ENCODE measurements at regions not wholly inside any gene's neighbourhood (a gene's known extent, or its start where the extent isn't known, plus 50 kb on each side); places are given as distances from the start of the nearest gene placed in this dataset.

GRCh38 chr11:70604221-70604620, 205.9 kb downstream of the CTTN start:
- Mint-ChIP-seq H3K27ac (ENCODE audit: unreplicated experiment) (no peak overlapping the region), H3K27me3 (ENCODE audit: insufficient read depth, unreplicated experiment) (no peaks in the 10 kb centered on the region), H3K9me3 (ENCODE audit: unreplicated experiment) (peaks cover 8% of the 10 kb centered on the region), H3K36me3 (ENCODE audit: insufficient read depth, unreplicated experiment) (peaks cover 24% of the 10 kb centered on the region), H3K4me3 (ENCODE audit: unreplicated experiment) (no peak overlapping the region), H3K4me1 (ENCODE audit: low read depth, unreplicated experiment) (peaks cover 7% of the 10 kb centered on the region)
- no peak for DNase-seq
- no TSS peak for BruUV-seq (replicated peaks)
- ChIA-PET CTCF (no interaction called here), POLR2A (no interaction called here)
- H3K27me3 ChIP-seq (replicated peaks; ENCODE audit: control insufficient read depth, insufficient read depth, low read length): no peaks in the 10 kb centered on the region
- H3K36me3 ChIP-seq (ENCODE audit: control insufficient read depth, insufficient read depth, low read length): no peaks in the 10 kb centered on the region
- no peaks in the 10 kb centered on the region for H3K9me3 ChIP-seq
- intact Hi-C loops (cut with micrococcal nuclease; ENCODE audit: unreplicated experiment): no loop called here
- 0 out of 2 replicates have a peak, but pooled peaks cover 5% of the 10 kb centered on the region for H3K4me1 ChIP-seq
- no peak for TF ChIP-seq CTCF (IDR thresholded peaks at IDR 0.05; ENCODE audit: insufficient read depth in 1 of 2, low read depth in 1 of 2, low read length in 1 of 2, severe bottlenecking in 1 of 2, unreplicated experiment in 1 of 2)
- no peak overlapping the region for H3K4me3 ChIP-seq (ENCODE audit: low read depth, low read length)

GRCh38 chr11:70604630-70605467, 206.5 kb downstream of the CTTN start:
- Mint-ChIP-seq H3K9me3 (ENCODE audit: unreplicated experiment) (peaks cover 2% of the 10 kb centered on the region), H3K4me3 (ENCODE audit: unreplicated experiment) (no peak overlapping the region), H3K4me1 (ENCODE audit: low read depth, unreplicated experiment) (peaks cover 1% of the 10 kb centered on the region), H3K27me3 (ENCODE audit: insufficient read depth, unreplicated experiment) (no peaks in the 10 kb centered on the region), H3K36me3 (ENCODE audit: insufficient read depth, unreplicated experiment) (peaks cover 24% of the 10 kb centered on the region), H3K27ac (ENCODE audit: unreplicated experiment) (no peak overlapping the region)
- H3K27me3 ChIP-seq (replicated peaks; ENCODE audit: control insufficient read depth, insufficient read depth, low read length): no peaks in the 10 kb centered on the region
- H3K9me3 ChIP-seq: no peaks in the 10 kb centered on the region
- POLR2A ChIA-PET: no interaction called here
- no peak for TF ChIP-seq CTCF (IDR thresholded peaks at IDR 0.05; ENCODE audit: insufficient read depth in 1 of 2, low read depth in 1 of 2, low read length in 1 of 2, severe bottlenecking in 1 of 2, unreplicated experiment in 1 of 2)
- BruUV-seq (replicated peaks): no TSS peak
- CTCF ChIA-PET: no interaction called here
- intact Hi-C loops (cut with micrococcal nuclease; ENCODE audit: unreplicated experiment): no loop called here
- no peaks in the 10 kb centered on the region for H3K36me3 ChIP-seq (ENCODE audit: control insufficient read depth, insufficient read depth, low read length)
- no peak overlapping the region for H3K4me3 ChIP-seq (ENCODE audit: low read depth, low read length)
- no peak for DNase-seq
- 0 out of 2 replicates have a peak, but pooled peaks cover 5% of the 10 kb centered on the region for H3K4me1 ChIP-seq

GRCh38 chr11:70605468-70605815, 207.1 kb downstream of the CTTN start:
- H3K36me3 Mint-ChIP-seq (ENCODE audit: insufficient read depth, unreplicated experiment): peaks cover 27% of the 10 kb centered on the region
- ChIA-PET CTCF (no interaction called here), POLR2A (no interaction called here)
- H3K4me1 Mint-ChIP-seq (ENCODE audit: low read depth, unreplicated experiment): no peaks in the 10 kb centered on the region
- H3K36me3 ChIP-seq (ENCODE audit: control insufficient read depth, insufficient read depth, low read length): no peaks in the 10 kb centered on the region
- no peak for TF ChIP-seq CTCF (IDR thresholded peaks at IDR 0.05; ENCODE audit: insufficient read depth in 1 of 2, low read depth in 1 of 2, low read length in 1 of 2, severe bottlenecking in 1 of 2, unreplicated experiment in 1 of 2)
- H3K27me3 Mint-ChIP-seq (ENCODE audit: insufficient read depth, unreplicated experiment): no peaks in the 10 kb centered on the region
- no peak overlapping the region for H3K27ac Mint-ChIP-seq (ENCODE audit: unreplicated experiment)
- DNase-seq: no peak
- no peak overlapping the region for H3K4me3 Mint-ChIP-seq (ENCODE audit: unreplicated experiment)
- intact Hi-C loops (cut with micrococcal nuclease; ENCODE audit: unreplicated experiment): no loop called here
- no peaks in the 10 kb centered on the region for H3K27me3 ChIP-seq (replicated peaks; ENCODE audit: control insufficient read depth, insufficient read depth, low read length)
- H3K9me3 ChIP-seq: no peaks in the 10 kb centered on the region
- BruUV-seq (replicated peaks): no TSS peak
- H3K9me3 Mint-ChIP-seq (ENCODE audit: unreplicated experiment): no peaks in the 10 kb centered on the region
- 0 out of 2 replicates have a peak, but pooled peaks cover 5% of the 10 kb centered on the region for H3K4me1 ChIP-seq
- no peak overlapping the region for H3K4me3 ChIP-seq (ENCODE audit: low read depth, low read length)

All from Caco-2 (cell line).